B cell (primary cell): ENCODE measurements at regions not wholly inside any gene's neighbourhood (a gene's known extent, or its start where the extent isn't known, plus 50 kb on each side); places are given as distances from the start of the nearest gene placed in this dataset.
"Not testable (repeated sequence)": the region's sequence is repeated elsewhere in the genome, so short reads cannot be mapped to it uniquely, and the experiment has no call there.

Source experiments
- ATAC-seq: fragments of 200-7000 bp; cut with Tn5 transposase; one replicate; pipeline ENCODE4 v1.10.0; 2021; ENCODE audit warnings: low read depth, mild to moderate bottlenecking, moderate number of reproducible peaks, moderate library complexity
- CTCF ChIA-PET: fragments of 350-600 bp; sonication (Branson Sonifier 250); formaldehyde crosslinking; loops from one replicate; lab custom pipeline; 2021; ENCODE audit warnings: antibody characterized with exemption, inconsistent platforms; lab: Charles Lee
- POLR2A ChIA-PET: fragments of 350-600 bp; sonication (Branson Sonifier 250); formaldehyde crosslinking; loops from one replicate; lab custom pipeline; 2021; ENCODE audit warnings: antibody characterized with exemption; lab: Charles Lee
- DNase-seq: peaks from one replicate; pipeline ENCODE4 v3.0.0; 2013
- H2AFZ ChIP-seq: 2 replicates; pipeline ENCODE4 v1.6.1; 2012; ENCODE audit warnings: mild to moderate bottlenecking, low read depth, low read length; ENCODE audit not compliant: insufficient read depth, poor library complexity, severe bottlenecking
- H3K27ac ChIP-seq, 2 donors: 1 replicate in 1 of 2; 2 replicates in 1 of 2; pipeline ENCODE4 v1.5.1; 2012 to 2013; ENCODE audit warnings: low read length in 2 of 2, mild to moderate bottlenecking in 2 of 2, moderate library complexity in 1 of 2
- H3K27me3 ChIP-seq, 4 experiments: fragments of 200-600 bp in 1 of 4; sonication (generic) in 1 of 4; replicated peaks in 1 of 4; 1 replicate in 2 of 4; 2 replicates in 2 of 4; pipeline versions ENCODE4 v1.6.1 to v1.7.0; 2013 to 2016; ENCODE audit warnings: low read length in 3 of 4, mild to moderate bottlenecking in 2 of 4, mixed read lengths in 1 of 4, moderate library complexity in 1 of 4; ENCODE audit not compliant: insufficient read depth in 4 of 4, control insufficient read depth in 3 of 4; ENCODE audit errors: control extremely low read depth in 1 of 4
- H3K36me3 ChIP-seq, 2 experiments: replicated peaks in 1 of 2; 1 replicate in 1 of 2; 2 replicates in 1 of 2; pipeline versions ENCODE4 v1.6.1 to v1.7.1; 2013; ENCODE audit warnings: low read length in 1 of 2; ENCODE audit not compliant: insufficient read depth in 2 of 2, control insufficient read depth in 1 of 2; ENCODE audit errors: control extremely low read depth in 1 of 2, extremely low read depth in 1 of 2
- H3K4me1 ChIP-seq, 2 donors: fragments of 200-600 bp in 1 of 2; sonication (generic) in 1 of 2; 1 replicate in 1 of 2; 2 replicates in 1 of 2; pipeline versions ENCODE4 v1.5.1 to v1.6.1; 2013 to 2017; ENCODE audit warnings: low read length in 2 of 2; ENCODE audit not compliant: control insufficient read depth in 2 of 2, insufficient read depth in 2 of 2
- H3K4me2 ChIP-seq: replicated peaks from 2 replicates; pipeline ENCODE3; 2012; ENCODE audit warnings: mild to moderate bottlenecking, low read depth, low read length; ENCODE audit not compliant: poor library complexity, severe bottlenecking
- H3K4me3 ChIP-seq, 5 experiments: fragments of 200-600 bp in 1 of 5; sonication (generic) in 1 of 5; 1 replicate in 3 of 5; 2 replicates in 2 of 5; pipeline versions ENCODE4 v1.5.1 to v1.7.0; 2011 to 2016; ENCODE audit warnings: low read length in 4 of 5, mild to moderate bottlenecking in 4 of 5, low read depth in 2 of 5, control low read depth in 1 of 5, moderate library complexity in 1 of 5; ENCODE audit not compliant: insufficient read depth in 1 of 5; ENCODE audit errors: control extremely low read depth in 1 of 5, extremely low read depth in 1 of 5
- H3K79me2 ChIP-seq: fragments of 200-600 bp; sonication (generic); one replicate; pipeline ENCODE4 v1.6.0; 2016; ENCODE audit warnings: low read length; ENCODE audit not compliant: control insufficient read depth, insufficient read depth
- H3K9ac ChIP-seq: fragments of 200-600 bp; sonication (generic); 2 replicates; pipeline ENCODE4 v1.6.1; 2017; ENCODE audit warnings: mild to moderate bottlenecking, low read length, moderate library complexity
- H3K9me3 ChIP-seq, 3 donors: one replicate each; pipeline versions ENCODE4 v1.6.1 to v1.7.1; 2013; ENCODE audit warnings: low read length in 2 of 3; ENCODE audit not compliant: control insufficient read depth in 2 of 3, insufficient read depth in 1 of 3; ENCODE audit errors: control extremely low read depth in 1 of 3
- H4K20me1 ChIP-seq: 2 replicates; pipeline ENCODE4 v1.6.0; 2012; ENCODE audit warnings: mild to moderate bottlenecking, low read length; ENCODE audit not compliant: insufficient read depth, control insufficient read depth, poor library complexity, severe bottlenecking
- H3K27ac Mint-ChIP-seq: one replicate; pipeline ENCODE4 v1.8.0; 2021; ENCODE audit warnings: mixed read lengths
- H3K27me3 Mint-ChIP-seq: one replicate; pipeline ENCODE4 v1.8.0; 2021; ENCODE audit warnings: mixed read lengths
- H3K4me1 Mint-ChIP-seq: one replicate; pipeline ENCODE4 v1.8.0; 2021; ENCODE audit warnings: mixed read lengths
- H3K4me3 Mint-ChIP-seq: one replicate; pipeline ENCODE4 v1.8.0; 2021; ENCODE audit warnings: mixed read lengths
- H3K9me3 Mint-ChIP-seq: one replicate; pipeline ENCODE4 v1.8.0; 2022; ENCODE audit warnings: mixed read lengths; ENCODE audit not compliant: insufficient read depth
- WGBS: methylation state at CpG from one replicate; pipeline ENCODE4 v1.1.5; 2013; ENCODE audit warnings: missing lambda C conversion rate; ENCODE audit not compliant: insufficient coverage; 5-methylcytosine and 5-hydroxymethylcytosine counted together
- intact Hi-C: fragments of 100-400 bp; cut with micrococcal nuclease; formaldehyde crosslinking; loops from one replicate; pipeline ENCODE4 v1.10.0; 2022

DNA sequence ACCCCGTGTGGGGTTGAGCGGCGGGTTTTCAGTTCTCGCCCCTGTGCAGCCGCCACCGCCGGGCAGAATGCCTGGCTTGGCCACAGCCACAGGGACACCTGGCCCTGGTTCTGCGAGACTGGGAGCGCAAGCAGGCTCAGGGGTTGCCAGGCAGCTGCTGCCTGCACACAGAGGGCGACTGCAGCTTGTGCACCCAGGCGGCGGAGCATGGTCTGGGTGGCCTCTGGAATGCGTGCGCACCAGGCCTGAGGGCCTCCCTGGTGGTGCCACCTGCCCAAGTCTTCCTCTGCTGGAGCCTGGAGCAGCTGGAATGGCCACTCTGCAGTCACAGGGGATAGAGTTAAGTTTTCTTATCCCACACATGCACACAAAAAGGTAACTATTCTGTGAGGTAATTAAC is 80.4 kb upstream of the ZNG1F start:
- intact Hi-C loops, H3K9me3 Mint-ChIP-seq, ATAC-seq, H3K27me3 Mint-ChIP-seq, H3K79me2 ChIP-seq, H3K36me3 ChIP-seq, H3K9ac ChIP-seq, H3K4me1 Mint-ChIP-seq, CTCF ChIA-PET, H3K4me2 ChIP-seq, H4K20me1 ChIP-seq, H3K4me3 ChIP-seq, POLR2A ChIA-PET, H3K4me1 ChIP-seq, DNase-seq, H3K27ac Mint-ChIP-seq, H3K9me3 ChIP-seq, H2AFZ ChIP-seq, H3K27ac ChIP-seq, H3K27me3 ChIP-seq, H3K4me3 Mint-ChIP-seq: not testable (repeated sequence)
- WGBS = no CpG with 5 or more reads among the region's 14 CpGs

DNA sequence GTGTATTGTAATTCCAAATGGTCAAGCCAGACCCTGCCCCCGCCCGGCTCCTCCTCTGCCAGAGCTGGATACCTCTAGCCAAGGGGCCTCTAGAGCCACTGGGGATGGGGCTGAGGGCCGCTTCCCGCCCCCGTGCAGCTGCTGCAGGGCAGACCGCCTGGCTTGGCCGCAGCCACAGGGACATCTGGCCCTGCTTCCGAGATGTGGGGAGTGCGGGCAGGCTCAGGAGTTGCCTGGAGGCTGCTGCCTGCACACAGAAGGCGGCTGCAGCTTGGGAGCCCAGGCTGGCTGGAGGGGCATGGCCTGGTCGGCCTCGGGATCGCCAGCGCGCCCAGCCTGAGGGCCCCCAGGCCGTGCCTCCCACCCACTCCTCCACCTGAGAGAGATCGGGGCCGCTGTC is 79.9 kb upstream of the ZNG1F start:
- H4K20me1 ChIP-seq, H3K9me3 ChIP-seq, H3K27me3 Mint-ChIP-seq, H3K4me2 ChIP-seq, H2AFZ ChIP-seq, POLR2A ChIA-PET, H3K4me1 Mint-ChIP-seq, H3K4me1 ChIP-seq, H3K4me3 Mint-ChIP-seq, H3K9me3 Mint-ChIP-seq, CTCF ChIA-PET, H3K27me3 ChIP-seq, H3K36me3 ChIP-seq, H3K27ac ChIP-seq, H3K79me2 ChIP-seq, H3K27ac Mint-ChIP-seq, intact Hi-C loops, H3K4me3 ChIP-seq, H3K9ac ChIP-seq, ATAC-seq: not testable (repeated sequence)
- WGBS = 61% methylated on average over 5 of the region's 18 CpGs
- peak; percentile 5 for DNase-seq

DNA sequence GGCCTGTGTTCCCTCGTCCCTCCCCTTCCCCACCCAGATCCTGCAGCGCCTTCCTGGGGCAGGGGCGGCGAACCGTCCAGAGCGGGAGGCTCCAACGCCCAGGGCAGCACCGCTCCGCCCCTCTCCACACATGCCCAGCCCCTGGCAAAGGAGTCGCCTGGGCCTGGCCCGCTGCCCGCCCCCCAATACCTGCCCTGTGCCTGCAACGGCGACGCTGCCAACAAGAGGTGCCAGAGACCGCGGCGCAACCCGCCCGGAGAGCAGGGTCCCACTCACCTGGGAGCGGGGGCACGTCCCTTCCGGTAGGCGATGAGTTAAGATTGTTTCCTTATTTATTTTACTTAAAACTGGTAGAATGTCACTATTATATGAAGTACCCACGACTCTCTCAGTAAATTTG is 77.5 kb upstream of the ZNG1F start:
- H3K36me3 ChIP-seq, H3K9me3 ChIP-seq, H4K20me1 ChIP-seq, H3K27me3 Mint-ChIP-seq, H3K27ac Mint-ChIP-seq, ATAC-seq, H3K79me2 ChIP-seq, H3K27me3 ChIP-seq, CTCF ChIA-PET, H3K4me1 ChIP-seq, DNase-seq, H3K4me3 ChIP-seq, H2AFZ ChIP-seq, H3K9me3 Mint-ChIP-seq, POLR2A ChIA-PET, intact Hi-C loops, H3K4me2 ChIP-seq, H3K9ac ChIP-seq, H3K4me1 Mint-ChIP-seq, H3K27ac ChIP-seq: not testable (repeated sequence)
- H3K4me3 Mint-ChIP-seq = peak overlapping the region; percentile 29
- WGBS = 41% methylated on average over 6 of the region's 25 CpGs

DNA sequence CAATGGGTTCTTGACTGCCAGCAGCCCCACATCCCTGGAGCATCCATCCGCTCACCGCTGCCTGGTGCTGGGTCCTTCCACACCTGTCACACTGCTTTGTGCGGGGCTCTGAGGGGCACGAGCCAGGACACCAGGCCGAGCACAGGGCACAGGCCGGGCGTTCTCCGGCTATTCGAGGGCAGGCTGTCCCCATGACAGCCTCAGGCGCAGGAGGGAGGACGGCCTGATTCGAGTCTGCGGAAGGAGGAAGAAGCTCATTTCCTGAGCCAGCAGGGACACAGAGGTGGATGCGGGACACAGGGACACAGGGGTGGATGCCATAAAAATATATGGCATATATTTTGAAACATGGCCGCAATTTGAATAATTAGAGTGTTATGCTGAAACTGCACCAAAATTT is 76.9 kb upstream of the ZNG1F start:
- H3K9me3 ChIP-seq, H3K4me1 Mint-ChIP-seq, H3K27me3 ChIP-seq, H4K20me1 ChIP-seq, DNase-seq, ATAC-seq, intact Hi-C loops, CTCF ChIA-PET, H3K4me3 Mint-ChIP-seq, H3K36me3 ChIP-seq, POLR2A ChIA-PET, H3K27ac Mint-ChIP-seq, H3K79me2 ChIP-seq, H3K27me3 Mint-ChIP-seq, H2AFZ ChIP-seq, H3K4me1 ChIP-seq, H3K27ac ChIP-seq, H3K9me3 Mint-ChIP-seq, H3K4me2 ChIP-seq, H3K4me3 ChIP-seq, H3K9ac ChIP-seq: not testable (repeated sequence)
- 60% methylated on average over 5 of the region's 15 CpGs for WGBS
